GM18511 (cell line): ENCODE measurements at regions not wholly inside any gene's neighbourhood (a gene's known extent, or its start where the extent isn't known, plus 50 kb on each side); places are given as distances from the start of the nearest gene placed in this dataset.
"Not testable (repeated sequence)": the region's sequence is repeated elsewhere in the genome, so short reads cannot be mapped to it uniquely, and the experiment has no call there.

Experiments used
- ATAC-seq: cut with Tn5 transposase; IDR thresholded peaks from one replicate; pipeline ENCODE4 v1.9.1; 2021; ENCODE audit warnings: mild to moderate bottlenecking, moderate library complexity; ENCODE audit not compliant: unreplicated experiment

GRCh38 chr21:17051054-17051453 is 461.8 kb upstream of the CXADR start:
- ATAC-seq, result no peak

- ATAC-seq, result no peak
Measured at GRCh38 chr21:17053321-17053720, 459.5 kb upstream of the CXADR start.

GRCh38 chr21:17059936-17060335 is 452.9 kb upstream of the CXADR start:
- ATAC-seq, result no peak

- no peak for ATAC-seq
Measured at GRCh38 chr21:17066006-17066405, 446.8 kb upstream of the CXADR start.

GRCh38 chr21:17071093-17071492 is 441.8 kb upstream of the CXADR start:
- no peak for ATAC-seq

GRCh38 chr21:17081193-17081592 is 431.6 kb upstream of the CXADR start:
- ATAC-seq, result no peak

GRCh38 chr21:17082843-17083483 is 429.9 kb upstream of the CXADR start:
- no peak for ATAC-seq

- ATAC-seq, result no peak
Measured at GRCh38 chr21:17085707-17086106, 427.1 kb upstream of the CXADR start.

- no peak for ATAC-seq
Measured at GRCh38 chr21:17088500-17088899, 424.3 kb upstream of the CXADR start.

GRCh38 chr21:17089091-17089491 is 423.8 kb upstream of the CXADR start:
- no peak for ATAC-seq

GRCh38 chr21:17101696-17102095 is 411.1 kb upstream of the CXADR start:
- no peak for ATAC-seq

- ATAC-seq, result no peak
Measured at GRCh38 chr21:17105932-17106331, 406.9 kb upstream of the CXADR start.

- ATAC-seq, result no peak
Measured at GRCh38 chr21:17114045-17114444, 398.8 kb upstream of the CXADR start.

GRCh38 chr21:17118638-17119384 is 394.0 kb upstream of the CXADR start:
- no peak for ATAC-seq

- no peak for ATAC-seq
Measured at GRCh38 chr21:17119466-17120297, 393.2 kb upstream of the CXADR start.

GRCh38 chr21:17127395-17127794 is 385.4 kb upstream of the CXADR start:
- not testable (repeated sequence) for ATAC-seq

- ATAC-seq, result no peak
Measured at GRCh38 chr21:17128132-17128531, 384.7 kb upstream of the CXADR start.

- not testable (repeated sequence) for ATAC-seq
Measured at GRCh38 chr21:17139159-17139558, 373.7 kb upstream of the CXADR start.

- ATAC-seq, result no peak
Measured at GRCh38 chr21:17139696-17140095, 373.1 kb upstream of the CXADR start.

GRCh38 chr21:17146426-17146825 is 366.4 kb upstream of the CXADR start:
- ATAC-seq, result no peak

GRCh38 chr21:17159697-17160096 is 353.1 kb upstream of the CXADR start:
- ATAC-seq, result no peak

- no peak for ATAC-seq
Measured at GRCh38 chr21:17185674-17186073, 327.2 kb upstream of the CXADR start.
